ENCODE measurements at regions not wholly inside any gene's neighbourhood (a gene's known extent, or its start where the extent isn't known, plus 50 kb on each side); places are given as distances from the start of the nearest gene placed in this dataset.

GRCh38 chr6:134605034-134605433 is 287.1 kb upstream of the SGK1 start (continued):
- no peak for TF ChIP-seq HNRNPUL1 (IDR thresholded peaks at IDR 0.05; ENCODE audit: low read length)
- TF ChIP-seq CXXC5 (CRISPR knock-in tag; IDR thresholded peaks at IDR 0.05), result no peak
- TF ChIP-seq EZH2 (IDR thresholded peaks at IDR 0.05; ENCODE audit: borderline replicate concordance, low read depth, low read length), result no peak
- no peak for TF ChIP-seq ZNF717 (CRISPR knock-in tag; IDR thresholded peaks at IDR 0.05)
- TF ChIP-seq NCOR1 (IDR thresholded peaks at IDR 0.05), result 0 out of 2 replicates have a peak, but pooled peaks have one; percentile 14
- TF ChIP-seq MEIS2 (IDR thresholded peaks at IDR 0.05; ENCODE audit: partially characterized antibody), result peak; percentile 46
- TF ChIP-seq ZNF57 (CRISPR knock-in tag; IDR thresholded peaks at IDR 0.05), result no peak
- TF ChIP-seq SOX6 (IDR thresholded peaks at IDR 0.05), result peak; percentile 39; the same call in 1 of the 2 replicates
- no peak for TF ChIP-seq YY1 (IDR thresholded peaks at IDR 0.05; ENCODE audit: borderline replicate concordance in 1 of 3, control insufficient read depth in 1 of 3, extremely low read depth in 1 of 3, insufficient read depth in 3 of 3, insufficient read length in 1 of 3, insufficient replicate concordance in 2 of 3, low read depth in 1 of 3, low read length in 2 of 3)
- TF ChIP-seq CHD4 (IDR thresholded peaks at IDR 0.05; ENCODE audit: insufficient read depth, insufficient replicate concordance, low read depth, low read length, poor library complexity, severe bottlenecking), result no peak
- no peak for TF ChIP-seq BCLAF1 (IDR thresholded peaks at IDR 0.05; ENCODE audit: borderline replicate concordance in 1 of 2, control insufficient read depth in 1 of 2, low read depth in 2 of 2, low read length in 1 of 2)
- TF ChIP-seq WHSC1 (IDR thresholded peaks at IDR 0.05; ENCODE audit: low read length), result no peak
- TF ChIP-seq ETS2 (tag; IDR thresholded peaks at IDR 0.05; ENCODE audit: borderline replicate concordance, poor library complexity, severe bottlenecking), result no peak
- TF ChIP-seq FOXK1 (CRISPR knock-in tag; IDR thresholded peaks at IDR 0.05; ENCODE audit: borderline replicate concordance), result no peak
- no peak for TF ChIP-seq SMAD1 (IDR thresholded peaks at IDR 0.05; ENCODE audit: low read depth, low read length, partially characterized antibody)
- no peak for TF ChIP-seq RBM25 (IDR thresholded peaks at IDR 0.05; ENCODE audit: low read depth, low read length, severe bottlenecking)
- no peak for TF ChIP-seq ZNF695 (CRISPR knock-in tag; IDR thresholded peaks at IDR 0.05)
- peak; percentile 80 for TF ChIP-seq TCF3 (CRISPR knock-in tag; IDR thresholded peaks at IDR 0.05)
- TF ChIP-seq, protein P1, sequence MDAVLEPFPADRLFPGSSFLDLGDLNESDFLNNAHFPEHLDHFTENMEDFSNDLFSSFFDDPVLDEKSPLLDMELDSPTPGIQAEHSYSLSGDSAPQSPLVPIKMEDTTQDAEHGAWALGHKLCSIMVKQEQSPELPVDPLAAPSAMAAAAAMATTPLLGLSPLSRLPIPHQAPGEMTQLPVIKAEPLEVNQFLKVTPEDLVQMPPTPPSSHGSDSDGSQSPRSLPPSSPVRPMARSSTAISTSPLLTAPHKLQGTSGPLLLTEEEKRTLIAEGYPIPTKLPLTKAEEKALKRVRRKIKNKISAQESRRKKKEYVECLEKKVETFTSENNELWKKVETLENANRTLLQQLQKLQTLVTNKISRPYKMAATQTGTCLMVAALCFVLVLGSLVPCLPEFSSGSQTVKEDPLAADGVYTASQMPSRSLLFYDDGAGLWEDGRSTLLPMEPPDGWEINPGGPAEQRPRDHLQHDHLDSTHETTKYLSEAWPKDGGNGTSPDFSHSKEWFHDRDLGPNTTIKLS (IDR thresholded peaks at IDR 0.05; ENCODE audit: borderline replicate concordance, low read depth), result no peak
- no peak for TF ChIP-seq BRF1 (IDR thresholded peaks at IDR 0.05; ENCODE audit: borderline replicate concordance, extremely low read depth, insufficient read length)
- TF ChIP-seq SLC30A9 (CRISPR knock-in tag; IDR thresholded peaks at IDR 0.05), result no peak
- TF ChIP-seq GTF2A2 (tag; IDR thresholded peaks at IDR 0.05), result no peak
- no peak for TF ChIP-seq EGR1 (conservative IDR thresholded peaks at IDR 0.05)
